ENCODE measurements at regions not wholly inside any gene's neighbourhood (a gene's known extent, or its start where the extent isn't known, plus 50 kb on each side); places are given as distances from the start of the nearest gene placed in this dataset.

- H3K36me3 ChIP-seq (replicated peaks in 1 of 2): no peaks in the 10 kb centered on the region
- no peak overlapping the region for H3K27ac ChIP-seq
- peaks cover 0 to 12% of the 10 kb centered on the region in 2 donors for H3K4me1 ChIP-seq (replicated peaks in 1 of 2)
- H3K4me3 ChIP-seq: no peak overlapping the region
- H3K27me3 ChIP-seq: no peaks in the 10 kb centered on the region
- DNase-seq: no peak
- intact Hi-C loops (cut with DNase I): no loop called here
- no peaks in the 10 kb centered on the region for H3K9me3 ChIP-seq (replicated peaks in 1 of 3)
- TF ChIP-seq, protein P1, sequence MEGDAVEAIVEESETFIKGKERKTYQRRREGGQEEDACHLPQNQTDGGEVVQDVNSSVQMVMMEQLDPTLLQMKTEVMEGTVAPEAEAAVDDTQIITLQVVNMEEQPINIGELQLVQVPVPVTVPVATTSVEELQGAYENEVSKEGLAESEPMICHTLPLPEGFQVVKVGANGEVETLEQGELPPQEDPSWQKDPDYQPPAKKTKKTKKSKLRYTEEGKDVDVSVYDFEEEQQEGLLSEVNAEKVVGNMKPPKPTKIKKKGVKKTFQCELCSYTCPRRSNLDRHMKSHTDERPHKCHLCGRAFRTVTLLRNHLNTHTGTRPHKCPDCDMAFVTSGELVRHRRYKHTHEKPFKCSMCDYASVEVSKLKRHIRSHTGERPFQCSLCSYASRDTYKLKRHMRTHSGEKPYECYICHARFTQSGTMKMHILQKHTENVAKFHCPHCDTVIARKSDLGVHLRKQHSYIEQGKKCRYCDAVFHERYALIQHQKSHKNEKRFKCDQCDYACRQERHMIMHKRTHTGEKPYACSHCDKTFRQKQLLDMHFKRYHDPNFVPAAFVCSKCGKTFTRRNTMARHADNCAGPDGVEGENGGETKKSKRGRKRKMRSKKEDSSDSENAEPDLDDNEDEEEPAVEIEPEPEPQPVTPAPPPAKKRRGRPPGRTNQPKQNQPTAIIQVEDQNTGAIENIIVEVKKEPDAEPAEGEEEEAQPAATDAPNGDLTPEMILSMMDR (IDR thresholded peaks at IDR 0.05): no peak
- TF ChIP-seq POLR2A (IDR thresholded peaks at IDR 0.05): no peak
Observed at GRCh38 chr5:5593391-5593790, 170.9 kb downstream of the ICE1 start.

DNA sequence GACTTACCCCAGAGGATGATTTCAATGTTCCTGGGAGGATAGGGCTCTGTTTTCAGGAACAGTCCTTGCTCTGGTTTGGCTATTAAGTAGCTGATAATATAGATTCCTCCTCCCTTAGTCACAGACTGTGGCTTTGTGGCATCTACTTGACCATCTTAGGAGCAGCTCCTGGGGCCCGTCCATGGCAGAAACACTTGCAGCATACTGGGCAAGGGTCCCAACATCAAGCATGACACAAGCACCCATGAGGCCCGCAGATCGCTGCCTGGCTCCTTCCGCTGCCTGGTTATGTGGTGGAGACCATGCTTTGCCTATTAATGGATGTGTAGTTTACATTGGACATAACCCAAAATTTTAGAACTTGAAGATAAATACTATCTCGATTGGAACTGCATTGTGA is 170.1 kb downstream of the ICE1 start:
- peaks cover 0 to 12% of the 10 kb centered on the region in 2 donors for H3K4me1 ChIP-seq (replicated peaks in 1 of 2)
- no peak overlapping the region for H3K27ac ChIP-seq
- TF ChIP-seq, protein P1 (IDR thresholded peaks at IDR 0.05): no peak
- no peak for TF ChIP-seq POLR2A (IDR thresholded peaks at IDR 0.05)
- intact Hi-C loops (cut with DNase I): no loop called here
- H3K9me3 ChIP-seq (replicated peaks in 1 of 3): no peaks in the 10 kb centered on the region
- H3K4me3 ChIP-seq: no peak overlapping the region
- no peaks in the 10 kb centered on the region for H3K36me3 ChIP-seq (replicated peaks in 1 of 2)
- 62 to 71% (median 66%) methylated on average over 5 of the region's 5 CpGs for WGBS, 4 donors
- DNase-seq: no peak
- no peaks in the 10 kb centered on the region for H3K27me3 ChIP-seq

- H3K4me1 ChIP-seq (replicated peaks in 1 of 2): peaks cover 0 to 12% of the 10 kb centered on the region in 2 donors
- no peaks in the 10 kb centered on the region for H3K9me3 ChIP-seq (replicated peaks in 1 of 3)
- H3K27me3 ChIP-seq: no peaks in the 10 kb centered on the region
- WGBS, 4 donors: 84 to 92% (median 90%) methylated on average over 6 of the region's 6 CpGs
- DNase-seq: no peak
- H3K27ac ChIP-seq: no peak overlapping the region
- intact Hi-C loops (cut with DNase I): no loop called here
- no peak for TF ChIP-seq POLR2A (IDR thresholded peaks at IDR 0.05)
- TF ChIP-seq, protein P1 (IDR thresholded peaks at IDR 0.05): no peak
- no peaks in the 10 kb centered on the region for H3K36me3 ChIP-seq (replicated peaks in 1 of 2)
- H3K4me3 ChIP-seq: no peak overlapping the region
Observed at GRCh38 chr5:5591567-5591966, 169.1 kb downstream of the ICE1 start.

- H3K4me1 ChIP-seq (replicated peaks in 1 of 2): peaks cover 0 to 12% of the 10 kb centered on the region in 2 donors
- no peaks in the 10 kb centered on the region for H3K36me3 ChIP-seq (replicated peaks in 1 of 2)
- no peak overlapping the region for H3K27ac ChIP-seq
- TF ChIP-seq POLR2A (IDR thresholded peaks at IDR 0.05): no peak
- TF ChIP-seq, protein P1 (IDR thresholded peaks at IDR 0.05): no peak
- no peaks in the 10 kb centered on the region for H3K9me3 ChIP-seq (replicated peaks in 1 of 3)
- intact Hi-C loops (cut with DNase I): no loop called here
- 96 to 97% (median 96%) methylated on average over 12 of the region's 12 CpGs for WGBS, 4 donors
- no peak for DNase-seq
- no peak overlapping the region for H3K4me3 ChIP-seq
- no peaks in the 10 kb centered on the region for H3K27me3 ChIP-seq
Observed at GRCh38 chr5:5589857-5590256, 167.4 kb downstream of the ICE1 start.

All from adrenal gland (tissue), 9 donors.